Gastrocnemius medialis (tissue), 4 donors: ENCODE measurements at regions not wholly inside any gene's neighbourhood (a gene's known extent, or its start where the extent isn't known, plus 50 kb on each side); places are given as distances from the start of the nearest gene placed in this dataset.

ENCODE experiments used
- POLR2A ChIP-seq, 2 donors: fragments of 450-650 bp; IDR thresholded peaks; one replicate each; pipeline ENCODE4 v1.6.1; 2017; ENCODE audit warnings: antibody characterized with exemption in 2 of 2, mild to moderate bottlenecking in 2 of 2, moderate library complexity in 2 of 2
- TF ChIP-seq, protein P1 (sequence below), 5 experiments: fragments of 450-650 bp in 3 of 5; fragments of 200-600 bp in 2 of 5; sonication (generic) in 2 of 5; IDR thresholded peaks in 4 of 5; conservative IDR thresholded peaks in 1 of 5; 1 replicate in 4 of 5; 2 replicates in 1 of 5; pipeline ENCODE4 v1.5.1; 2016 to 2019; ENCODE audit warnings: antibody characterized with exemption in 5 of 5, mild to moderate bottlenecking in 3 of 5, moderate library complexity in 3 of 5

GRCh38 chr16:79265196-79265595 lies 335.3 kb downstream of the MAF start:
- TF ChIP-seq POLR2A (IDR thresholded peaks at IDR 0.05) = no peak
- TF ChIP-seq, protein P1, sequence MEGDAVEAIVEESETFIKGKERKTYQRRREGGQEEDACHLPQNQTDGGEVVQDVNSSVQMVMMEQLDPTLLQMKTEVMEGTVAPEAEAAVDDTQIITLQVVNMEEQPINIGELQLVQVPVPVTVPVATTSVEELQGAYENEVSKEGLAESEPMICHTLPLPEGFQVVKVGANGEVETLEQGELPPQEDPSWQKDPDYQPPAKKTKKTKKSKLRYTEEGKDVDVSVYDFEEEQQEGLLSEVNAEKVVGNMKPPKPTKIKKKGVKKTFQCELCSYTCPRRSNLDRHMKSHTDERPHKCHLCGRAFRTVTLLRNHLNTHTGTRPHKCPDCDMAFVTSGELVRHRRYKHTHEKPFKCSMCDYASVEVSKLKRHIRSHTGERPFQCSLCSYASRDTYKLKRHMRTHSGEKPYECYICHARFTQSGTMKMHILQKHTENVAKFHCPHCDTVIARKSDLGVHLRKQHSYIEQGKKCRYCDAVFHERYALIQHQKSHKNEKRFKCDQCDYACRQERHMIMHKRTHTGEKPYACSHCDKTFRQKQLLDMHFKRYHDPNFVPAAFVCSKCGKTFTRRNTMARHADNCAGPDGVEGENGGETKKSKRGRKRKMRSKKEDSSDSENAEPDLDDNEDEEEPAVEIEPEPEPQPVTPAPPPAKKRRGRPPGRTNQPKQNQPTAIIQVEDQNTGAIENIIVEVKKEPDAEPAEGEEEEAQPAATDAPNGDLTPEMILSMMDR (IDR thresholded peaks at IDR 0.05 in 4 of 5, conservative IDR thresholded peaks at IDR 0.05 in 1 of 5) = no peak
